SK-N-MC (cell line): ENCODE measurements at regions not wholly inside any gene's neighbourhood (a gene's known extent, or its start where the extent isn't known, plus 50 kb on each side); places are given as distances from the start of the nearest gene placed in this dataset.

ENCODE experiments used
- DNase-seq: peaks from one replicate; pipeline ENCODE4 v3.0.0-alpha.2; 2011; ENCODE audit warnings: low read depth, low spot score
- H3K27ac ChIP-seq: fragments of 200-600 bp; sonication (generic); 2 replicates; pipeline ENCODE4 v1.5.1; 2016; ENCODE audit warnings: mixed run types
- H3K36me3 ChIP-seq: fragments of 200-600 bp; sonication (generic); 2 replicates; pipeline ENCODE4 v1.6.1; 2017; ENCODE audit warnings: antibody characterized with exemption, low read length, mixed read lengths; ENCODE audit not compliant: insufficient read depth
- H3K4me3 ChIP-seq: fragments of 200-600 bp; sonication (generic); 2 replicates; pipeline ENCODE4 v1.5.1; 2016
- H3K9ac ChIP-seq: fragments of 200-600 bp; sonication (generic); 2 replicates; pipeline ENCODE4 v1.8.0; 2017; ENCODE audit warnings: mixed run types, mixed read lengths; ENCODE audit not compliant: insufficient read length
- H3K9me3 ChIP-seq: fragments of 200-600 bp; sonication (generic); 2 replicates; pipeline ENCODE4 v1.6.1; 2017; ENCODE audit warnings: low read depth, mild to moderate bottlenecking, antibody characterized with exemption, low read length, moderate library complexity, mixed read lengths
- EZH2 ChIP-seq: fragments of 200-600 bp; sonication (generic); IDR thresholded peaks from one replicate; pipeline ENCODE4 v1.6.1; 2017; ENCODE audit warnings: antibody characterized with exemption
- FOXP2 ChIP-seq: optimal IDR thresholded peaks from 2 replicates; pipeline ENCODE3; 2011; ENCODE audit warnings: mild to moderate bottlenecking, moderate library complexity; ENCODE audit not compliant: insufficient read depth; ENCODE audit errors: extremely low read length, control extremely low read depth
- POLR2AphosphoS5 ChIP-seq: IDR thresholded peaks from 2 replicates; pipeline ENCODE4 v1.6.1; 2012; ENCODE audit warnings: mild to moderate bottlenecking, low read depth, low read length, borderline replicate concordance

DNA sequence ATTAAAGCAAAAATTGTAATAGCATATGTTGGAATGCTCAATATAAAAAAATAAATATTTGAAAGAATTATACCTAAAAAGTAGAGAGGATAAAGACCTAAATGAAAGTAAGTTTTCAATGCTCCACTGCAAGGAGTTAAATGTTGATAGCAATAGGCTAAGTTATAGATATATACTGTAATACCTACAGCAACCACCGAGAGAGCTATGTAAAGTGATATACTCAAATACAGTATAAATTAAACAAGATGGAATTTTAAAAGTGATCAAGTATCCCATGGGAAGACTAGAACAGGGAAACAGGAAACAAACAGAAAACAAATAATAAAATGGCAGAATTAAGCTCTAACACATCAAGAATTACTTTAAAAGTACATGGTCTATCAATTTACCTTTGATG, 73.9 kb downstream of the CASP3 start:
- Histone ChIP-seq H3K4me3 (no peak overlapping the region), H3K36me3 (no peaks in the 10 kb centered on the region), H3K27ac (no peak overlapping the region), H3K9me3 (no peaks in the 10 kb centered on the region), H3K9ac (no peak overlapping the region)
- TF ChIP-seq POLR2AphosphoS5 = no peak
- DNase-seq = no peak

- Histone ChIP-seq H3K27ac (no peak overlapping the region), H3K36me3 (no peaks in the 10 kb centered on the region), H3K9me3 (no peaks in the 10 kb centered on the region), H3K4me3 (no peak overlapping the region), H3K9ac (no peak overlapping the region)
- no peak for DNase-seq
- no peak for TF ChIP-seq EZH2
Observed at GRCh38 chr4:184574861-184575260, 74.4 kb downstream of the CASP3 start.

DNA sequence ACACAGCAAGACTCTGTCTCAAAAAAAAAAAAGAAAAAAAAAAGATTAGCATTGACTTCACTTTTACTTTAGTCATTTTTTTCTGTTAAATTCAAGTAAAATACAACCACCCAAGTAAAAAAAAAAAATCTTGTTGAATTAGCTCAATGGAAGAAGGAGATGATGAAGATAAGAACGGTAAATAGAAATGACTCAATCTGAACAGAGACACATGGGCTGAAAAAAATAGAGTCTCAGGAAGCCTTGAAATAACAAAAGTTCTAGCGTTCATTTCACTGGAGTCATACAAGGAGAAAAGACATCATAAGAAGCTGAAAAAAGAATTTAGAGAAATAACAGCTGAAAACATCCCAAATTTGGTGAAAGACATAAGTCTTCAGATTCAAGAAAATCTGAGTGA, 75.5 kb downstream of the CASP3 start:
- H3K4me3 ChIP-seq = no peak overlapping the region
- no peak for DNase-seq
- no peak overlapping the region for H3K27ac ChIP-seq

GRCh38 chr4:184568770-184569169, 80.5 kb downstream of the CASP3 start:
- Histone ChIP-seq H3K27ac (no peak overlapping the region), H3K9ac (no peak overlapping the region), H3K4me3 (no peak overlapping the region), H3K36me3 (no peaks in the 10 kb centered on the region), H3K9me3 (no peaks in the 10 kb centered on the region)
- TF ChIP-seq POLR2AphosphoS5 (no peak), EZH2 (no peak), FOXP2 (no peak)
- no peak for DNase-seq

More for the DNA sequence above, 75.5 kb downstream of the CASP3 start:
- Histone ChIP-seq H3K9ac (no peak overlapping the region), H3K9me3 (no peaks in the 10 kb centered on the region), H3K36me3 (no peaks in the 10 kb centered on the region)
- TF ChIP-seq POLR2AphosphoS5 (no peak), FOXP2 (no peak), EZH2 (no peak)

GRCh38 chr4:184563621-184564020, 85.6 kb downstream of the CASP3 start:
- TF ChIP-seq POLR2AphosphoS5 (no peak), FOXP2 (no peak), EZH2 (no peak)
- Histone ChIP-seq H3K36me3 (no peaks in the 10 kb centered on the region), H3K4me3 (no peak overlapping the region), H3K9ac (no peak overlapping the region), H3K27ac (no peak overlapping the region), H3K9me3 (no peaks in the 10 kb centered on the region)
- no peak for DNase-seq

- Histone ChIP-seq H3K9me3 (no peaks in the 10 kb centered on the region), H3K27ac (no peak overlapping the region), H3K36me3 (no peaks in the 10 kb centered on the region), H3K9ac (no peak overlapping the region), H3K4me3 (no peak overlapping the region)
- no peak for DNase-seq
- TF ChIP-seq EZH2 (no peak), POLR2AphosphoS5 (no peak), FOXP2 (no peak)
Observed at GRCh38 chr4:184558996-184559395, 84.6 kb upstream of the IRF2 start.

DNA sequence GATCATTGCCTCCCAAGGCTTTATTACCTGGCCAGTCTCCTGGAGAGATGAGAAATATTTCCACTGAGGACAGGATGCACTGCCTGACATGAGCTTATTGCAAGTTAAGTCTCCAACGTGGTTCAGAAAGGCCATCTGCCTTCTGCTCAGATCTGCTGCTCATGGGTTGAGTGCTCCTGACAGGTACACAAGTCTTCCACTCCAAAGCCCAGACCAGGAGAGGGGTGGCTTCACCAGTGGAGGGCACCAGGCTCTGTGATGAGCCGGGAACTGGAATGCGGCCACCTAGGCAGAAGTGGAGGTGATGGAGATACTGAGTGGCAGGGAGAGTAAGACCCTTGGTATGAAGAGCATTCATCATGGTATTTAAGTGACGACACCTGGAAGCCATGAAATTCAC, 79.5 kb upstream of the IRF2 start:
- Histone ChIP-seq H3K4me3 (no peak overlapping the region), H3K9ac (no peak overlapping the region), H3K9me3 (no peaks in the 10 kb centered on the region), H3K36me3 (no peaks in the 10 kb centered on the region), H3K27ac (no peak overlapping the region)
- TF ChIP-seq FOXP2 = no peak
- no peak for TF ChIP-seq POLR2AphosphoS5
- TF ChIP-seq EZH2 = no peak
- DNase-seq = no peak

DNA sequence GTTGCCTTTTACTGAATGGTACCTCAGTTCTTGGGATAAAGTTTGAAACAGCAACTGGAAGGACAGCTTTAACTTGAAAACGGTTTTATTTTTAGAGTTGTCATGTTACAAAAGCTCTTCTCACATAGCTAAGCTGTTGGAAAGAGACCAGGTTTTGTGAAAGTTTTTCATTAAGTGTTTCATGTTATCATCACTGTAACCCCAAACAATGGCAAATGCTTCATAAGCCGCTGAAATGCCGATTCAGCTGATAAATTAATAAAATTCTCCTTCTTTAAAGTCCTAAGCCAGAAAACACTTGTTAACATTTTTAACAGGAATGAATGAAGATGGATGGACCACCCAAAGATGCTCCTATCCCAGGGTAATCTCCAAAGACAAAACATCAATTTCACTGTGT, 76.1 kb upstream of the IRF2 start:
- no peak for DNase-seq
- no peak for TF ChIP-seq FOXP2
- Histone ChIP-seq H3K9ac (no peak overlapping the region), H3K9me3 (no peaks in the 10 kb centered on the region), H3K27ac (no peak overlapping the region), H3K4me3 (no peak overlapping the region), H3K36me3 (no peaks in the 10 kb centered on the region)

DNA sequence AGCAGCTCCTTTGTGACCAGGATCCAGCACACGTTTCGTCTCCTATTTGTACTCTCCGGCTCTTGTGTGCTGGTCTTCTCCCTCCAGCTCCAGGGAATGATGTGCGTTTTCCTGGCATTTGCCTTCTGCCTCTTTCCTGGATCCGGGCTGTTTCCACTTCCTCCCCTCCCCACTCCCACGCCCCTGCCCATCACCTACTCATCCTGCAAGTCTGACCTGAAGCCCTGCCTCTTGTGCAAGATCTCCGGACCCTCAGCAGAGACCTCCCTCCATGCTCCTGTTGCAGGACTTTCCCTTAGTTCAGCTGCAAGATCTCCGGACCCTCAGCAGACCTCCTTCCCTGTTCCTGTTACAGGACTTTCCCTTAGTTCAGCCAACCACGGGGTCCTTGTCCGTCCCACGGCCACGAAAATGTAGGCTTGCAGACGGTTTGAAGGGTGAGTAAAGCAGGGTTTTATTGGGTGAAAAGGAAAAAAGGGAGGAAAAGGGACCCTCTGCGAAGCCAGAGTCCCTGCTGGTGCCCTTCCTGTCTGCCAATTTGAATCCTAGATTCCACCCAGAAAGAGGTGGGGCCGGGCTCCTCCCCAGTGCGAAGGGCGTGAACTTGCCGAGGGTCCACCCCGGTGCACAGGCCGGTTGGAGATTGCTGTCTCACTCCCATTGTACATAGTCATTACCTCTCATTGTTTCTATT, 74.4 kb upstream of the IRF2 start:
- Histone ChIP-seq H3K36me3 (no peaks in the 10 kb centered on the region), H3K9me3 (no peaks in the 10 kb centered on the region), H3K27ac (no peak overlapping the region), H3K4me3 (peak overlapping the region; percentile 40), H3K9ac (no peak overlapping the region)
- TF ChIP-seq POLR2AphosphoS5 (no peak), FOXP2 (no peak), EZH2 (no peak)
- DNase-seq = no peak

DNA sequence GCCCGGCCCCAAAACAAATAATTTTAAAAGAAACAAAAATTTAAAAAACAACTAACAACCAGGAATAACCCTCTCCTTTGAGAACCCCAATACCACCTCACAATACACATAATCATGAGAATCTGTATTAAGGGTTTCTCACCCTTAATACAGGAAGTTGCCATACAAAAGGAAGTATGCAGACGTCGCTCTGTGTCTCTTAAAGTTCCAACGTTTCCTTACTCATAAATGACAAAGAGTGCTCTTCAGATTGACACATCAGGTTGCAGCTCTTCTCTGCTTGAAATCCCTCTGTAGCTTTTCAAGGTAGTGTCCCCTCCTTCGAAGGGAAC, 73.9 kb upstream of the IRF2 start:
- no peaks in the 10 kb centered on the region for H3K9me3 ChIP-seq

More for the DNA sequence above, 73.9 kb upstream of the IRF2 start:
- TF ChIP-seq EZH2 = no peak
- TF ChIP-seq POLR2AphosphoS5 = no peak
- TF ChIP-seq FOXP2 = no peak
- Histone ChIP-seq H3K27ac (no peak overlapping the region), H3K4me3 (peak overlapping the region; percentile 40), H3K9ac (no peak overlapping the region), H3K36me3 (no peaks in the 10 kb centered on the region)
- no peak for DNase-seq
